Stimulated activated CD4-positive, alpha-beta T cell treated with anti-CD3 and anti-CD28 coated beads, Interleukin-1b, Interleukin-23, amount 100 ng/mL, for 48 hours (primary cell): ENCODE measurements at regions not wholly inside any gene's neighbourhood (a gene's known extent, or its start where the extent isn't known, plus 50 kb on each side); places are given as distances from the start of the nearest gene placed in this dataset.
"Not testable (repeated sequence)": the region's sequence is repeated elsewhere in the genome, so short reads cannot be mapped to it uniquely, and the experiment has no call there.

Source experiments
- DNase-seq: peaks from one replicate; pipeline ENCODE4 v3.0.0-alpha.2; 2020

DNA sequence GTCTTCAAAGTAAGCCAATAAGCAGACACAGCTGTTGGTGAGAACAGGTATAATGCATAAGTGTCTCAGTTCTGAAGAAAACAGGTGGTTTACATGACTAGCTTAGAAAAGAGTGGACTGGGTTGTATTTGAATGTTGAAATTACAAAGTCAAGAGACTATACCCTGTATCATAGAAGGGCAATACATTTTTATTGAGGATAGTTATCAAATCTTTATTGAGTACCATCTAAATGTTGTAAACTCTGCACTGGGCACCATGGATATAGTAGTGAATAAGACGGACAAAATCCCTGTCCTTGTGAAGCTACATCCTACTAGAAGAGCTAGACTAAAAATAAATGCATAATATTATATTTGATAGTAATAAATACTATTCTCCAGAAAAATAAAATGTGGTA is 88.5 kb upstream of the CDC42EP3 start:
- DNase-seq: not testable (repeated sequence)

GRCh38 chr2:37760471-37760870 is 89.0 kb upstream of the CDC42EP3 start:
- no peak for DNase-seq

DNA sequence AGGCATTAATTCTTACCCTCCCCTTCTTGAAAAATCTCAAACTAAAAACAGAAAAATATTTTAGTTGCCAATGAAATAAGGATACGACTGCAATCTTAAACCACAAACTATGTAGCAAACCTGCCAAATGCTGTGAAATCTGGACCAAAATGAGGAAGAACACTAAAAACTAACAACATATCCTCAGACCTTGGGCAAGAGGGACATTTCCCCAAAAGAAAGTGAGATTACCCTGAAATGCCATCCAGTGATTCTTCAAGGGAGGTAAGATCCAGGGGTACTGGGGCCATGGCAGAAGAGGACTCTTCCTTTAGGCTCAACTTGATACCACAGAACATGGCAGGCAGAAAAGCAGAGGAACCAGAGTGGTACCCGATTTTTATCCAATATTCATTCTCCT is 90.8 kb upstream of the CDC42EP3 start:
- not testable (repeated sequence) for DNase-seq

GRCh38 chr2:37764739-37765138 is 93.3 kb upstream of the CDC42EP3 start:
- DNase-seq: no peak

DNA sequence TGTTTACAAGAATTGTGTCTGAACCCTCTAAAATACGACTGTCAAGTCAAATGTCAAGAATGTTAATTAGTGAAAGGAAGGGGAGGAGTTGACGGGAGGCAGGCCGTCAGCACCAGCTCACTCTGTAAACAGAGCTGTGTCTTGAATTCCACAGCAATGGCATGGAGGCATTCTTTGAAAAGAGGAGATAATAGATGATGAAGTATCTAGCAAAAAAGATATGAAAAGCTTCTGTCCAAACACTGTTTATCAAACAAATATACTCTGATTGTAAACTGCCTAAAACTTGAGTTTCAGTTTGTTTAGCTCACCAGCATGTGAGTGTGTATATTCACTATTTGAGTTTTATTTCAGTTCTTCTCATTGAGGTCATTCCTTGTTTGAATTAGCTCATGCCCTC is 94.7 kb upstream of the CDC42EP3 start:
- no peak for DNase-seq

- DNase-seq: no peak
Observed at GRCh38 chr2:37767046-37767445, 95.6 kb upstream of the CDC42EP3 start.

DNA sequence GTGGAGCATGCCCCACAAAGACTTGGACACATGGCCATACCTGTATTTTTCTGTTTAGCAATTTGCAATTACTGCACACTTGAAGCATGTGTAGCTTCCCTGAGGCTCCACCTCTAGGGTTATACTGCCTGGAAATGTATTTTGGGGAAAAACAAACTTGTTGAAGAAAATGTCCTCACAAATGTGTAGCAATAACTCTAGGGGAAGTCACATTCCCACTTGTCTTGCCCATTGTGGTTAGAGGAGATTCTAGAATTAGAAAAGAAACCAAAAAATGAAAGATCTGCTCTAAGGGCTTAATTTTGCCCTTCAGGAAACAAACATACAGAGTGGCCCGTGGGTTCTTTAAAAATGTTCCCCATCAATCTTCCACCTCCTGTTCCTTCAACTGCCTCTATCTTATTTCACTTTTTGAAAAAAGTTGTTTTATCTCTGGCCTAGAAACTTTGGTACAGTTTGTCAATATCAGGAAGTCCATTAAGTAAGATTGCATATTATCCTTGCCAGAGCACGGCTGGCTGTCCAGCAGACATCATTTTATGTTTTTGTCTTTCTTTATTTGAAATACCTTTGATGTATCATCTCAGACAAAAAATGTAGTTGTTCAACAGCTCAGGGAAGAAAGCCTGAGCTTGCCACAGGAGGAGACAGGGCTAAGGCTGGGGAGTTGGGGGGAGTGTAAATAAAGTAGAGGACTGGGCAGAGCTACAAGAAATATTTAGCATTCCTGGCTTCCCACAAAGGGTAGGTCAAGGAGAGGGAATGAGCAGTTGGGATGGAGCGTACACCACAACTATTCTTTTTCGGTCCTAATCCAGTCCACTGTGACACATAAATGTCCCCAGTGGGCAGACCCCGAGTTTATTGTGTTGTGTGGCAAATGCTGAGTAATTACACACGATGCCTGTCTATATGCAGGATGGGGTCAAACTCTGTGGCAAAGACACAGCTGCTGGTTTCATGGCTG is 96.8 kb upstream of the CDC42EP3 start:
- DNase-seq: no peak

- no peak for DNase-seq
Observed at GRCh38 chr2:37769551-37769950, 98.1 kb upstream of the CDC42EP3 start.

DNA sequence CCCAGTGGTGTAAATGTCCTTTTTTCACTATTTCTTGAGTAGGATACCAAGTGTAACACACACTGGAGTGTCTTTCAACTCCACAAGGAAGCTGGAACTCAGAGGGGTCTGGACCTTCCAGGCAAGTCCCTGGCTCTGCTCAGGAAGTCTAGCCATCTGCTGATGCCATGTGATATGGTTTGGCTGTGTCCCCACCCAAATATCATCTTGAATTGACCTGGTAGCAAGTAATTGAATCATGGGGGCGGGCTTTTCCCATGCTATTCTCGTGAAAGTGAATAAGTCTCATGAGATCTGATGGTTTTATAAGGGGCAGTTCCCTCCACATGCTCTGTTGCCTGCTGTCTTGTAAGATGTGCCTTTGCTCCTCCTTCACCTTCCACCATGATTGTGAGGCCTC is 99.4 kb upstream of the CDC42EP3 start:
- DNase-seq: no peak

- no peak for DNase-seq
Observed at GRCh38 chr2:37771600-37772088, 100.2 kb upstream of the CDC42EP3 start.

DNA sequence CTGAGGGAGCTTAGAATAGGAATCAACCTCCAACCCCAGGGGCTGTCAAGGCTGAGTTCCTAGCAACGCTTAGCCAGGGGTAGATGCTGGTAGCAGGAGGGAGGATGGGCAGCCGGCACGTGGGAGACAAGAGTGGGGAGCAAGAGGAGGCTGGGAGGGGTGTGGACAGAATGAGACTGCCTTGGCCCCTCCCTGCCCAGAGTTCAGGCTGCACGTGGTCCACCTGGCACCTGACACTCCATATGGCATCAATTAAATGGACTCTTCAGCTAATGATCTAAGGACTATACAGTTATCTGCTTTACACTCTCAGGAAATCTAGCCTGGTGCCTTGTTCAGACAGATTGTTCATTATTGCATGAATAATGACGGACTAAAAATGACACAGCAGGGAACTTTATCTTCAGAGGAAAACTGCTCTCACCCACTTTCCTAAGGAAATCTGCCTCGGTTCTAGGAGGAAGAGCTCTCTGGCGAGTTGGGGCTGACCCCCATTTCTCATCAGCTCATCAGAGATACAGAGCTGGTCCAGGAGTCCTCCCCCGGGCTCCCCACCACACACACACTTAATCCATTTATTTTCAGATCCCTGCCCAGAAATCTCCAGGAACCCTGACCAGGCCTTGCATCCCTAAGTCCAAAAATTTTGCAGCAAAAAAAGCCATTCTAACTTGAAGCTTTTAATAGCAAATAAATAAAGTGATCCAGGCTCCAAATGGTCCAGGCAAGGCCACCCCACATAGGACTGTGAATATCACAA is 102.1 kb upstream of the CDC42EP3 start:
- no peak for DNase-seq

DNA sequence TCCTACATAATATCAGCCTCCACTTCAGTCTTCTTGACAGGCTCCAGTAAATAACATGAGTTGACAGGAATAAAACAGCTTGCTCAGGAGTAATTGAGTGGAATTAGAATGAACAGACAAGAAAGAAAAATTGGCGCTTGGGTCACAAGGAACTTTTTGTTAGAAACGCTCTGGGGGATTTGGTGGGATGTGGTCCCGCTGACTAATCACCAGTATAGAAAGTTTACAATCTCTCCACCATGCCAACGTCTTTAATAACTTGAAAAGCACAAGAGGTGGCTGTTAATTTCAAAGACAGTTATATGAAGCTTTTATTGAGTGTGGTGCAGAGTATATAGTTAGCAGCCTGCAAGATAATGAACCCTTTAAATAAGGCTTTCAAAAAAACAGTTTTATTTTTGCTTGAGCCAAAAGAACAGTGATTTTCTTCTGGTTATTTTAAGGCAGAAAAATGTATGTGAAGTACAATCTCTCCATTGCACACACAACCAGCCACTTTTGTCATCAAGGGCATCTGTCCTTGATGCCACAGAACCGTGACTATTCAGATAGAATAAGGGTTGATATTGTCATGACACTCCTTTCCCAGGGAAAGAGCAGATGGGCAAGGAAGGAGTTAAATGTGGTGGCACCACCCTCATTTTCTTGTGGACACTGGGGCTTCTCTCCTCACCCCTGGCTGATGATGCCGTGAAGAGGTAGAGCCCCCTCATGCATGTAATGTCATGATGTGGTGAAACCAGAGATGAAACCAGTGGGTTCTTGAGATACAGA is 102.9 kb upstream of the CDC42EP3 start:
- not testable (repeated sequence) for DNase-seq

DNA sequence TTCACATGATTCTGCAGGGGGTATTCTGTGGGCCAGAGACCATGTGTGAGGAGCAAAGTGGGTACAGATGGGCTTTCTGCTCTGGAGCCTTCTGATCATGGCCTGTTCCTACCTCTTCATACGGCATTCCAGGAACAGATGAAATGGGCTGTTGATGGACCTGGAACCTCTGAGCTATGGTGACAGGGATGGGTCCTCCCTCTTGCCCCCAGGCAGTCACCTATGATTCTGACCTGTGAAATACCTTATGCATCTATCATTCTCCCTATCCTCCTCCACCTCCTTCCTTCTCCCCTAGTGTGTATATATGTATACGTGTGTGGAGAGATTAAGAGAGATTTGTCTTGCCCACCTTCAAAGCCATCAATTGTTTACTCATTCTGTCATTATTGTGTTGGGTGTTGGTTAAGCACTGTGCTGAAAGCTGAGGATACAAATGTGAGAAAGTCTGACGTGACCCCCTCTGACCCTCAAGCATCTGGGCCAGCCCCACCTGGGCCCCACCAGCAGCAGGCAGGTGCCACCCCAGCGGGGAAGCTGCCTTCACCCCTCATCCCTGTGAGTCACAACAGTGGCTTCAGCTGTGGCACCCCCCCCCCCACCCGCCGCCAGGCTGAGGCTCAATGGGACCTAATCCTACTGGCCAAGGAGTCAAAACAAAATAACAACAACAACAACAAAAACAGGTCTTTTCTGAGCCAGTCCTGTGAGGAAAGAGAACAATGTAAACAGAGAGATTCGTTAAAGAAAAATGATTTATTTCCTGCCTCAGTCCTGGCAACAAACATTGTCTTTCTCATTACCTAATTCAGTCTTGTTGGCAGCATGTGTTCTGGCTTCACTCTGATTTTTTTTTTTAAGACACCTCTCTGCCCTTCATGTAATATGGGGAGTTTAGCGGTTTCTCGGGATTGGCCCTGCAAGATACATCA is 103.8 kb upstream of the CDC42EP3 start:
- no peak for DNase-seq

GRCh38 chr2:37775908-37776250 is 104.4 kb upstream of the CDC42EP3 start:
- no peak for DNase-seq

DNA sequence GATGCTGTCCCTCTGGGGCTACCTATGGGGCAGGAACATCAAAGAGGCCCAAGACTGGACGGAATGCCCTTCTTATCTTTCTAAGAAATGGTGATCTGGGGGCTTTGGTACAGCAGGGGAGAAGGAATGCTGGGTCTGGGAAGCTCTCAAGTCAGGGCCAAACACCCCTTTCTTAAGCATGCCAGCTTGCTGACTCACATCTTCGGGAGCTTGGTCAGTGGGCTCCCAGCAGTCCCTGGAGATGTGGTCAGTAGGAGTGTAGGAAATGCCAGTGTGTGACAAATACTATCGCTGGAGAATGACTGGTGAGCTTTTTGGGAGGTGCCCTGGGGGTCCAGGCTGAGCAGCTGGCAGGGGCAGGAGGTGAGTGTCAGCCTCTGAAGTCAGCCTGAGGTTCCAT is 105.0 kb upstream of the CDC42EP3 start:
- no peak for DNase-seq

- DNase-seq: no peak
Observed at GRCh38 chr2:37779139-37779538, 107.7 kb upstream of the CDC42EP3 start.

DNA sequence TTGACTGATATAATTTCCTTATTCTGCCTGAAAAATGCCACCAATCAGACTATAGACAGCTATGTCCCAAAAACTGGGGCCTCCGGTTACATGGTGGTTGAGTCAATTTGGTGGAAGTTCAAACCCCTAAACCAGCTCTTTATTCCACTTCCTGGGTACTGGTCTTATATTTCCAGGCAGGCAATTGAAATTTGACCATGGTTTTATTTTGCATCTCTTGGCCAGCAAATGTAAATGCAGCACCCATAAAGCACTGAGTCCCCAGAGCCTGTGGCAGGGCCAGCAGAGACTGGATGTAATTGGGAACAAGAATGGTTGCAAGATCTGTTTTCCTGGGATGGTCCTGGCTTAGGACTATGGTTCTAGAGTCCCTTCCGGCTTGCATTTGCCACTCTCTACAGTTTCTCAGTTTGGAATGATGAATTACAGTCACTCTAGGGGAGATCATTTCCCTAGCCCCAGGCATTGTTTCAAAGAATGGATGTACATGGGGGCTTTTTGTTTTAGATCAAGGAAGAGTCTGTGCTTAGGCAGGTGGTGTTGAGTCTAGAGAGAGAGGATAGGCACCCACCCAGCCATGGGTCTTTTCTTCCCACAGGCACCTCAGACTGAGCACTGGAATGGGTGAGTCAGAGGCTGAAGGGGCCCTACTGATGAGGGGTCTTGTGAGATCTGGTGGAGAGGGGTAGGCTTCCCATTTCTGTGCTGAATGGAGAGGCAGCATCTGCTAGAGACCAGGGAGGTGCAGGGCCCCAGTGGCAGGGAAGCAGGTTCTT is 108.4 kb upstream of the CDC42EP3 start:
- no peak for DNase-seq

- DNase-seq: no peak
Observed at GRCh38 chr2:37780387-37780676, 108.9 kb upstream of the CDC42EP3 start.

- no peak for DNase-seq
Observed at GRCh38 chr2:37781028-37781427, 109.6 kb upstream of the CDC42EP3 start.

- no peak for DNase-seq
Observed at GRCh38 chr2:37782155-37782673, 110.8 kb upstream of the CDC42EP3 start.

GRCh38 chr2:37782721-37783371 is 111.4 kb upstream of the CDC42EP3 start:
- DNase-seq: no peak
